Limb (tissue), 2 donors: ENCODE measurements at regions not wholly inside any gene's neighbourhood (a gene's known extent, or its start where the extent isn't known, plus 50 kb on each side); places are given as distances from the start of the nearest gene placed in this dataset.
A peak's percentile ranks its signal among the peaks of the same experiment; 100 is the strongest.

Experiments
- DNase-seq, 2 donors: peaks; one replicate each; pipeline ENCODE4 v3.0.0-alpha.2; 2016; ENCODE audit errors: extremely low spot score in 2 of 2

DNA sequence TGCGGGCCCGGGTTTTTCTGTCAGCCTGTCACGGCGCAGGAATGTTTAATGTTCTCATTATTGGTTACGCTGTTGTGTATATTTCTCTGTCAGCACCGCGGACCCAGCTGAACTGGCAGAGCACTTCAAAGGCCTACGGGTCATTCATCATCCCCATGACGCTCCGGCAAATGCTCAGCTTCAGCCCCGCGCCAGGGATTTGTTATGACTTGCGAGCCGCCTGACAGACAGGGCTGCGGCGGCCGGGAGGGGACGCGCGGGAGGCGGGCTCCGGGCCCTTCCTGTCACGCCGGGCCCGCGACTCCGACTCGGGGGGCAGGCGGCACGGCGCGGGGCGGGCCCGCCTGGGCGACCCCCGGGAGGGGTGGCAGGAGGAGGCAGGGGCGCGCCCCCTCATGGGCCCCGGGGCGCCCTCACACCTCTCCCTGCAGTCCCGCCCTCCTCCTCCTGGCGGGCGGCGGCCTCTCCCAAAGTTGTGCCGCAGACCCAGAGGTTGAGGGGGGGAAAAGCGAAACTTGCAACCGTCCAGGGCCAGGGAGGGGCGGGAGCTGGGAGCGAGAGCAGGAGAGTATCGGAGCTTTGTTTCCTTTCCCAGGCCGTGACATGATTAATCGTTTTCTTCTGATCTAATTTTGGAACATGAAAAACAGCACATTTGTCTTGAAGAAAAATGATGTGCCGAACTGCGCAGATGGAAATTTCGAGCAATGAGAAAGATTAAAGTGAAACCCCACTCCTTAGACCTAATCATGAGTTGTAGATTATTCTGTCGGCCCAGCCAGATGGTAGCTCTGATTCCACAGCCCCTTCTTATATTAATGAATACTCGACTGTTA is 59.3 kb upstream of the COMTD1 start:
- DNase-seq, result peak; percentile 88 to 90

DNA sequence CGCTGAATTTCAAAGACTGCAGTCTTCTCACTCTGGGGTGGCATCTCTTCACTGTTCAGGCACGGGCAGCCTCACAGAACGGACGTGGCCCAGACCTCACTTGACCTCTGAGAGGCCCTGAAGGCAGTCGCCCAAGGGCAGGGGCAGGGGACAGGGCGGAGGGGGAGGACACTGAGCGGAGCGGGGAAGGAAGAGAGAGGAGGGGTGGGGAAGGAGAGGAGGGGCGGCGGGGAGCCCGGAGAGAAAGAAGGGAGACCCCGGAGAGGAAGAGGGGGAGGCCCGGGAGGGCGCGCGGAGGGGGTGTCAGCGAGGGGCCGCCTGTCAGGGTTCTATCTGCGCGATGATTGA is 58.7 kb upstream of the COMTD1 start:
- no peak for DNase-seq

DNA sequence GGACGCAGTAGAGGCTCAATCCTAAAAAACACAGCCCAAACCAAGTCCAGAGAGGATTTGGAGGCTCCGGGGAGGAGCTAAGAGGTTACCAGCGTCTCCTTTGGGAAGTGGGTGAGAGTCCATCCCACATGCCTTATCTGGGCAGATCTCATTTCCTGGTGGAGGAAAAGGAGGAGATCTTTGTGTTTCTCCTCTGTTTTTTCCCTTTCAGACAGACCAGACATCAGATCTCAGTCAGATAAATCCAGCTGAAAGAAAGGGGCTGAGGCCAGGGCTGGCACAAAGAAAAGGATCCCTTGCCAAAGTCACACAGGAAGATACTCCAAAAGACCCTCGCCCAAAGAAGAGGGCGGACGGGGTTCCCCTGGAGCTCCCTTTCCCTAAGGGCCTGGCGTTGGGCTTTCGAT is 58.3 kb upstream of the COMTD1 start:
- no peak for DNase-seq

DNA sequence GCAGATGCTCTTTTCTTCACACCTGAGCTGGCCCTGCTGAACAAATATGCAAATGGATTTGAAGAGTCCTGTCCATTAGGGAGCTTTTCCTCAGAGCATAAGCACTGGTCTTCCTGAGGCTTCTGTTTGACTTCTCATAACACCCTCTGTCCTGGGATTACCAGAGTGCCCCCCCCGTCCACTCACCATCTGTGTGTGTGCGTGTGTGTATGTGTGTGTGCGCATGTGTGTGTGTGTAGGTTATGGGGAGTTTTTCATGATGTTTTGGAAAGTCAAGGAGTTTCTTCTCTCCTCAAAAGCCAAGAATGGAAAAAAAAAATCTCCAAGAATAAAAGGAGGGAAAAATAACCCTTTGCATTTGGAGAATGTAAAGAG is 57.7 kb upstream of the COMTD1 start:
- DNase-seq, result no peak

DNA sequence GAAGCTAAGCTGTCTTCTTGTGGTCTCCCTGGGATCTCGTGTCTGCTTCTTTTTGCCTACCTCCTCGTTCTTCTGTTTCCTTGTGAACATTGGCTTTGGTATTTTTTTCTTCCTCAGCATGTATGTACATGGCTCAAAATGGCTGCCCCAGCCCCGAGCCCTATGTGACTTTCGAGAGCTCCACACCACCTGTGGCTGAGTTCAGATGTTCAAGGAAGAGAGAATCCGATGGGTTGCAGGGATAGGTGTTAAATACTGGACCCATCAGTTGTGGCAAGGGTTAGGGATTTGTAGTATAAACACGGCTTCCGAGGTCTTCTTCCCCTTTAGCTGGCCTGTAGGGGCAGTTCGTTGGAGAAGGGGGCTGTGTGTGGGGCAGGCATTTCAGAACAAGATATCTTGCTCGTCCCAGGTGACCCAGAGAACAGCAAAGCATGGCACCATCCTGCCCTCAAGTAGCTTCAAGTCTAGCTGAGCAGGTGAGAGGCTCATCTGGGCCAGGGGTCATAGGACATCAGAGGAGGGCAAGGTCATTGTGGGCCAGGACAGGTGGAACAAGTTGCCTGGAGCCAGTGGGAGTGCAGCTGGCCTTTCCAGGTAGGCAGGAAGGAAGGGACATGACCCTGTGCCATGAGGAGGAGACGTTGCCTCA is 57.2 kb upstream of the COMTD1 start:
- no peak for DNase-seq

DNA sequence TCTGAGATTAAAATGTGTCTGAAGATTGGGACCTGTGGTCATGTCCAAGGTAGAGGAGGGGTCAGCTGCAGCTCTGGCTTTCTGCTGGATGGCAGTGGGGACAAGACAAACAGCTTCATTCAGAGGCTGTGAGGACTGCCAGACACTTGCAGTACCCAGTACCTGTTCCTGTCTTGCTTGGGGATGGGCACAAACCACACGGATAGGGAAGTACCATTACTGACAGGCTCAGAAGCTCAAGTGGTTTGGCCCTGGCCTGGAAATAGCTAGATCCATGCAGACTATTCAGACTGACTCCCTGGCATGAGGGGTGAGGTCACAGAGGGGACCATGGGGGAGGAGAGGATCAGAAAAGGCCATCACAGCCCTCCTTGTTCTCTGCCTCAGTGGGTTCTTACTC is 56.0 kb upstream of the COMTD1 start:
- no peak for DNase-seq

DNA sequence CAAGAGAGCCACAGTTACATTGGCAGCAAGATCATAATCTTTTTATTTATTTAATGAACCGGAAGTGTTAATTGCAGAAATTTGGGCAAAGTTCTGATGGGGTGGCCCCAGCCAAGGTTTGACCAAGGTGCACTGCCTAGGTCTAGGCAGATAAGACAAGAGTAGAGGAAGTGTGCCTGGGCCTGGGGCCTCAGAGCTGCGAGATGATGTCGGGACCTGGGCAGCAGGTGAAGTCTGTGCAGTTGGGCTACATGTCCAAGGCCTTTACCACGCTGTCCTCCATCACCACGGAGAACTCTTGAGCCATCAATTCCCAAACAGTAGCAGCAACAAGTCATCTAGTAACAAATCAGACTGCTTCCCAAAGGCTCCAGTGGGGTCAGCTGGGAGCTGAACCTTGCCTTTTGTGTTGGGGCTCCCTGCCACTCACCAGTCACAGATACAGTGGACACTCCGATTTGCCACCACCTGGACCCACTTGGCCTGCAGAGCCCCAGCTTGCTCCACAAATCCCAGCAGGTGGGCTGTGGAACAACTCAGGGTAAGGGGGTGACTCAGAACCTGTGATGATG is 52.5 kb upstream of the COMTD1 start:
- no peak for DNase-seq

DNA sequence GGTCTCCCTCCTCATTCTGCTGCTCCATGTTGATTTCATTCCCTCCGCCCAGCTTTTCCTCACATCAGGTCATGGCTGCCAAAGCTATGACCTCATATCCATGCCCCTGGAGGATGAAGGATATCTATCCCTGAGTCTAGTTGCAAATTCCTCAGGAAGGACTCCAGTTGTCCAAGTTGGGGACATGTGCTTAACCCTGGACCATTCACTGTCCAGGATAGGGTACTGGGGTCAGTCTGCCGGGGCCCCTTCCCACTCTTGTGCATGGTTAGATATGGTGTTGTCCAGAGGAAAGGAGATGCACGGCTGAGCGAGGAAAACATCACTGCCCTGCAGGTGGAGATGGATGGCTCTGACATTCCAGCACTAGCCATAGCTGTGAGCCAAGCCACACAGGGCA is 51.9 kb upstream of the COMTD1 start:
- DNase-seq, result no peak

DNA sequence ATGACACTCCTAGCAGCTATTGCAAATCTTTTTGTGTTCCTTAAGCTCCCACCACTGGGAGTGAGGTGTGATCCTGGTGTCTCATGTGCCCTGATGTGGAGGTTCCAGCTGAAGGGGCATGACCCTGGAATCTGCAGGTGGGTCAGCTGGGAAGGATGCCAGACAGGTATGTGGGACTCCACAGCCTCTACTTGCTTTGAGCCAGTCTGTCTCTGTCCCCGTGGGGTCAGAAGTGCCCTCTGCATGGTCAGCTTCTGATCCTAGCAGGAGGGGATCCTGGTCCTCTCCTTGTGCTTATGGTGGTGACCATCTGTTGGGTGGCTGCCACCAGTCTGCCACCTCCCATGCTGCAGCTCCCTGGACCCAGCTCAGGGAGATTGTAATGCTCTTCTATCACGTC is 51.1 kb upstream of the COMTD1 start:
- DNase-seq, result no peak
